Activated B cell treated with CpG ODN at 0.5 μM for 24 hours (primary cell): ENCODE measurements at regions not wholly inside any gene's neighbourhood (a gene's known extent, or its start where the extent isn't known, plus 50 kb on each side); places are given as distances from the start of the nearest gene placed in this dataset.
"Not testable (repeated sequence)": the region's sequence is repeated elsewhere in the genome, so short reads cannot be mapped to it uniquely, and the experiment has no call there.

Source experiments
- ATAC-seq: fragments of 200-7000 bp; cut with Tn5 transposase; one replicate; pipeline ENCODE4 v1.10.0; 2021; ENCODE audit warnings: low read depth, mild to moderate bottlenecking, moderate library complexity
- CTCF ChIA-PET: fragments of 350-600 bp; sonication (Branson Sonifier 250); formaldehyde crosslinking; loops from one replicate; lab custom pipeline; 2021; ENCODE audit warnings: antibody characterized with exemption; lab: Charles Lee
- POLR2A ChIA-PET: fragments of 350-600 bp; sonication (Branson Sonifier 250); formaldehyde crosslinking; loops from one replicate; lab custom pipeline; 2021; ENCODE audit warnings: antibody characterized with exemption; lab: Charles Lee
- DNase-seq: peaks from one replicate; pipeline ENCODE4 v3.0.0; 2022
- H3K27ac Mint-ChIP-seq: one replicate; pipeline ENCODE4 v1.8.0; 2020; ENCODE audit warnings: mixed read lengths
- H3K27me3 Mint-ChIP-seq: one replicate; pipeline ENCODE4 v1.8.0; 2021; ENCODE audit warnings: mixed read lengths
- H3K36me3 Mint-ChIP-seq: one replicate; pipeline ENCODE4 v1.8.0; 2021; ENCODE audit warnings: low read depth, mixed read lengths
- H3K4me1 Mint-ChIP-seq: one replicate; pipeline ENCODE4 v1.8.0; 2021; ENCODE audit warnings: mixed read lengths
- H3K4me3 Mint-ChIP-seq: one replicate; pipeline ENCODE4 v1.8.0; 2020; ENCODE audit warnings: mild to moderate bottlenecking, mixed read lengths
- H3K9me3 Mint-ChIP-seq: one replicate; pipeline ENCODE4 v1.8.0; 2020; ENCODE audit warnings: mixed read lengths
- CTCF ChIP-seq: fragments of 200-600 bp; IDR thresholded peaks from one replicate; pipeline ENCODE4 v1.8.0; 2022; ENCODE audit warnings: antibody characterized with exemption, mild to moderate bottlenecking
- intact Hi-C: fragments of 100-400 bp; cut with micrococcal nuclease; formaldehyde crosslinking; loops from one replicate; pipeline ENCODE4 v1.15.1; 2024

DNA sequence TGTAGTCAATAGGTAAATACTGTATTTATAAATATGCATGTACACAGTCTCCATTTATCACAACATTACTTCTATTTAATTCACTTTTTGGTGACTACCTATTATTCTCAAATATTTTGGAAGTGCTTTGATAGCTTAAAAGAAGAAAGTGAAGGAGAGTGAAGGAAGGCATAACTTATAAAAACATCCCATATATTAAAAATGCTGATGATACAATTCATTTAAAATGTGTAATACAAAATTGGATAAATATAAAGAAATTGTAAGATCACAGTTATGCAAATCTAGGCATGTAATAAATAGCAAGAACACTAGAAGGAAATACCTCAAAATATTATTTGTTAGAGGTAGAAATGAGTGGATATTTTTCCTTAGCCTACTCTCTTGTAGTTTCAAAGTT, 111.6 kb upstream of the ADTRP start:
- no peak overlapping the region for H3K27ac Mint-ChIP-seq
- intact Hi-C loops, result no loop called here
- H3K36me3 Mint-ChIP-seq, result no peaks in the 10 kb centered on the region
- ChIA-PET POLR2A (no interaction called here), CTCF (no interaction called here)
- ATAC-seq (no peak), DNase-seq (no peak)
- H3K27me3 Mint-ChIP-seq, result no peaks in the 10 kb centered on the region
- no peak overlapping the region for H3K4me3 Mint-ChIP-seq
- no peak for TF ChIP-seq CTCF
- H3K9me3 Mint-ChIP-seq, result no peaks in the 10 kb centered on the region
- H3K4me1 Mint-ChIP-seq, result no peaks in the 10 kb centered on the region

DNA sequence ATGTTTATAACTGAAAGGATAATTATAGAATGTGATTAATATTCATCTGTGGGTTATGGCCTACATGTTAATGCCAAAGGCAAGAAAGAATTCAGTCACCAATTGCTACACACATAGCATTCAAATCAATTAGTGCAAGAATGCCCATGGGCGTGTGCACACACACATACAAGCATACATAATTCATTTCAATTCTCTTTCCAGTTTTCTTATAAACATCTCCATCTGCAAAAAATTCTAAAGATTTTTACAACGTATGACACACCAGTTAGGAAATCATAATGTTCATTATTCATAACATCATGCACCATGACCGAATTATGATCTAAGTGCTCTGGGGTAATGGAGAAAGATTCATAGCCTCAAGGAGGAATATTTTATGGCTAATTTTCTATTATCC, 111.0 kb upstream of the ADTRP start:
- Mint-ChIP-seq H3K27me3 (no peaks in the 10 kb centered on the region), H3K4me3 (no peak overlapping the region), H3K9me3 (no peaks in the 10 kb centered on the region), H3K27ac (no peak overlapping the region), H3K4me1 (no peaks in the 10 kb centered on the region), H3K36me3 (no peaks in the 10 kb centered on the region)
- POLR2A ChIA-PET, result no interaction called here
- DNase-seq (no peak), ATAC-seq (no peak)
- CTCF ChIA-PET, result no interaction called here
- TF ChIP-seq CTCF, result no peak
- intact Hi-C loops, result no loop called here

DNA sequence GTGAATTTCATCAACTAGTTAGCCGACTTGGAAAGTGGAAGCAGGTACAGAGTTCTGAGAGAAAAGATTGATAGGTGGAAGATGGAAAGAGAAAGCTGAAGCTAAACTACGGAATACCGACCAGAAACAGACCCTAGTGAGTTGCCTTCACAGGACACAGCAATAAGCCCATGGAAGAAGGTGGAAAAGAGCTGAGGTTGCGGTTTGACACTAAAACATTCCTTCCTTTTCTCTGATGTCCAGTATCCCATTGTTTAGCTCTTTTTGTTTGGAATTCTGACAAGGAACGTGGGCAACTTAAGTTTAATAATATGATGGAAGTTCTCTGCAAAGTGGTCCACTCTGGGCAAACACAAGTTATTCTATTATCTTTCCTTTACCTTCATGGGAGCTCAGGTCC, 110.1 kb upstream of the ADTRP start:
- POLR2A ChIA-PET, result interaction anchor here (0.7 kb wide), 1 partner anchor 182 kb away, joined by 3 read pairs; no protein-coding TSS in a partner anchor
- Mint-ChIP-seq H3K4me1 (no peaks in the 10 kb centered on the region), H3K27me3 (no peaks in the 10 kb centered on the region), H3K9me3 (no peaks in the 10 kb centered on the region), H3K4me3 (no peak overlapping the region), H3K36me3 (no peaks in the 10 kb centered on the region), H3K27ac (no peak overlapping the region)
- no peak for ATAC-seq
- no peak for DNase-seq
- intact Hi-C loops, result no loop called here
- TF ChIP-seq CTCF, result no peak
- CTCF ChIA-PET, result no interaction called here

- DNase-seq, result no peak
- no peaks in the 10 kb centered on the region for H3K4me1 Mint-ChIP-seq
- no peak for TF ChIP-seq CTCF
- no peaks in the 10 kb centered on the region for H3K27me3 Mint-ChIP-seq
- no peak overlapping the region for H3K4me3 Mint-ChIP-seq
- no peak overlapping the region for H3K27ac Mint-ChIP-seq
- ChIA-PET CTCF (no interaction called here), POLR2A (no interaction called here)
- intact Hi-C loops, result no loop called here
- H3K36me3 Mint-ChIP-seq, result no peaks in the 10 kb centered on the region
- peaks cover 2% of the 10 kb centered on the region for H3K9me3 Mint-ChIP-seq
- ATAC-seq, result no peak
These were observed 106.6 kb upstream of the ADTRP start for GRCh38 chr6:11885159-11885558.

DNA sequence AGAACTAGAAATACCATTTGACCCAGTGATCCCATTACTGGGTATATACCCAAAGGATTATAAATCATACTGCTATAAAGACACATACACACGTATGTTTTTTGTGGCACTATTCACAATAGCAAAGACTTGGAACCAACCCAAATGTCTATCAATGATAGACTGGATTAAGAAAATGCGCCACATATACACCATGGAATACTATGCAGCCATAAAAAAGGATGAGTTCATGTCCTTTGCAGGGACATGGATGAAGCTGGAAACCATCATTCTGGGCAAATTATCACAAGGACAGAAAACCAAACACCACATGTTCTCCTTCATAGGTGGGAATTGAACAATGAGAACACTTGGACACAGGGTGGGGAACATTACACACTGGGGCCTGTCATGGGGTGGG, 104.9 kb upstream of the ADTRP start:
- DNase-seq, intact Hi-C loops, H3K27me3 Mint-ChIP-seq, ATAC-seq, POLR2A ChIA-PET, CTCF ChIA-PET, H3K4me1 Mint-ChIP-seq, H3K9me3 Mint-ChIP-seq, H3K36me3 Mint-ChIP-seq, H3K4me3 Mint-ChIP-seq, H3K27ac Mint-ChIP-seq: not testable (repeated sequence)

DNA sequence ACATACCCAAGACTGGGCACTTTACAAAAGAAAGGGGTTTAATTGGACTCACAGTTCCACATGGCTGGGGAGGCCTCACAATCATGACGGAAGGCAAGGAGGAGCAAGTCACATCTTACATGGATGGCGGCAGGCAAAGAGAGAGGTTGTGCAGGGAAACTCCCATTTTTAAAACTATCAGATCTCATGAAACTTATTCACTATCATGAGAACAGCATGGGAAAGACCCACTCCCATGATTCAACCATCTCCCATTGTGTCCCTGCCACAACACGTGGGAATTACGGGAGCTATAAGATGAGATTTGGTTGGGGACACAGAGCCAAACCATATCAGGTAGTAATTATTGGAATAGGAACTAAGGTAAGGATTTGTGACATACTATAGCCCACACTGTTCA, 101.6 kb upstream of the ADTRP start:
- H3K4me3 Mint-ChIP-seq, H3K36me3 Mint-ChIP-seq, ATAC-seq, CTCF ChIA-PET, H3K9me3 Mint-ChIP-seq, H3K27ac Mint-ChIP-seq, H3K27me3 Mint-ChIP-seq, DNase-seq, POLR2A ChIA-PET, intact Hi-C loops: not testable (repeated sequence)
- H3K4me1 Mint-ChIP-seq, result peaks cover 20% of the 10 kb centered on the region
